HG03571 (cell line): ENCODE measurements at regions not wholly inside any gene's neighbourhood (a gene's known extent, or its start where the extent isn't known, plus 50 kb on each side); places are given as distances from the start of the nearest gene placed in this dataset.
A peak's percentile ranks its signal among the peaks of the same experiment; 100 is the strongest.

Experiments
- ATAC-seq: cut with Tn5 transposase; IDR thresholded peaks from one replicate; pipeline ENCODE4 v1.9.1; 2021; ENCODE audit not compliant: unreplicated experiment

GRCh38 chr16:80054647-80055046 is 454.1 kb upstream of the MAF start:
- no peak for ATAC-seq

DNA sequence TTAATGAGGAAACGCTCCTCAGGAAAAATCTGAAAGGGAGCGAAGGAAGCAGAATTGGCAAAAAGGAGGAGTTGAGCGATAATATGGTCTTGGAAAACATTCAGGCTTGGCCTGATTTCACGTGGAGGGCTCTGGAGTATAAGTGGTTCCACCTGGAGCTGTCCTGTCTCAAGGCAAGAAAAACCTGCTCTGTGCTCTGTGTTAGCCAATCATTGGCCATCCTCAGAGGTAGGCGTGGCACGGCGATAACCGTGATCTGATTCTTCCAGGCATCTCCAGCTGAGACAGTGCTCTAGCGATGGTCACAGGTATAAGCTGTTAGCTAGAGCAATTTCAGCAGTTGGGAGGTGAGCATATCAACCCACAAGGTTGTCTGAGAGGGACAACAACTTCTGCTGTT is 450.5 kb upstream of the MAF start:
- ATAC-seq: no peak

DNA sequence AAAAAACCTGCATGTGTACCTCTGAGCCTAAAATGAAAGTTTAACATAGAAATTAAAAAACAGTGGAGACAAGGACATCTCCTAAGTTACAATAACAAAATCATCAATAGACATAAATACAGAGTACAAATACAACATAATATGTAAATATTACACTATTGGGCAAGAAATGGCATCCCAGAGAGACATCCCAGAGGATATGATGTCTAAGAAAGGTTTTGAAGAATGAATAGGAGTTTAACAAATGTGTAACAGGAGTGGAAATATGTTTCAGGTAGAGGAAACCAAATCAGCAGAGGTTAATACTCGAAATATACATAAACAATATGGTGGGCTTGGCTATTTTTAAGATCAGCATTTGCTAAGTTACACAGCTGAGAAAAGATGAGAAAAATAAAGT is 447.7 kb upstream of the MAF start:
- no peak for ATAC-seq

GRCh38 chr16:80047842-80048241 is 447.3 kb upstream of the MAF start:
- no peak for ATAC-seq

GRCh38 chr16:80046848-80047247 is 446.3 kb upstream of the MAF start:
- ATAC-seq: no peak

DNA sequence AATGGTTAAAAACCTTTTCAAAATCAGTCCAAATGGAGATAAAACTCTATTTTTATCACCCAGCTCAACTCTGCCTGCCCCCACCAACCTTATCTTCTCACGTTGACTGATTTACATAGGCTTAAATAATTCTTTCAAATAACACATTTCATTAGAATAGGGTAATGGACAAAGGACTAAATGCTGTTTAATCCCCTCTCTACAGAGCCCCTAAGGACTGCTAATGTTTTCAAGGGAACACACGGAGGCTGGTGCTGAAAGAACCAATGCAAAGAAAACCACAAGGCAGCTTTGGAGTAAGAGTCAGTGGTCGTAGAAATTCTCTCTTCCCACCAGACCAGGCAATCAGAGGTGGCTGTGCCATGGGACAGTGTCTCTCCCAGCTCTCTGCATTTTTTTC is 445.7 kb upstream of the MAF start:
- ATAC-seq: no peak

- no peak for ATAC-seq
These were observed 445.3 kb upstream of the MAF start for GRCh38 chr16:80045861-80046260.

GRCh38 chr16:80041410-80041809 is 440.9 kb upstream of the MAF start:
- ATAC-seq: no peak

DNA sequence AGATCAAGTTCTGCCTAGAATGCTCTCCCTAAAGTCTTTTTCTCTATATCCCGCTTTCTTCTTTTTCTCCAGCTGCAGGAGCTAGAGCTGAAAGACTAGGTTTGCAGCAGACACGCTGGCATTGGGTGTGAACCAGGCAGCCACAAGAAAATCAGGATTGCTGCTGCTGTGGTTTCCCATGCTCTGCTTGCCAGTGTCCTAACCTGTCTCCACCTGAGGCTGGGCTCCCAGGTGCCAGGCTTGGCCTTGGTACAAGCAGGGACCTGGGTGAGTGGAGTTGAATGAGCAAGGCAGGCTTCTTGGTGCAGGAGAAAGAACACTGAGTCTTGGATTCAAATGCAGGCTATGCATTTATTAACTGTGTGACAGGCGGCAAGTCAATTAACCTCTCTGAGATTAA is 440.3 kb upstream of the MAF start:
- no peak for ATAC-seq

DNA sequence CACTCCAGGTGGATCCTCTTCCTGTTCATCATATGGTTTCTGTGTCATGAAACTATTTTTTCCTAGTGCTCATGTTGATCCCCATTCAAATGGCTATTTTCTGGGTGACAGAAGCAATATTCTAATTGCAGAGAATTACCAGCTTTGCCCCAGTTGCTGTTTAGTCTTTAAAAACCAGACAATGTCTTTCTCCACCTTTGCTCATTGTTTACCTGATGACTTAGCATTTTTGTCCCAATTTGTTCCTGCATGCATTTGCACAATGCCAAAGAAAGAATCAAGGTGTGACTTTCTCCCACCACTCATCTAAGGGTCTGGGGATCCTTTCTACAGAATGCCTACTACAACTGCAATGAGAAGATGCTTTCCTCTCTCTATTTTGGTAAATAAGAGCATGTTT is 439.9 kb upstream of the MAF start:
- ATAC-seq: no peak

DNA sequence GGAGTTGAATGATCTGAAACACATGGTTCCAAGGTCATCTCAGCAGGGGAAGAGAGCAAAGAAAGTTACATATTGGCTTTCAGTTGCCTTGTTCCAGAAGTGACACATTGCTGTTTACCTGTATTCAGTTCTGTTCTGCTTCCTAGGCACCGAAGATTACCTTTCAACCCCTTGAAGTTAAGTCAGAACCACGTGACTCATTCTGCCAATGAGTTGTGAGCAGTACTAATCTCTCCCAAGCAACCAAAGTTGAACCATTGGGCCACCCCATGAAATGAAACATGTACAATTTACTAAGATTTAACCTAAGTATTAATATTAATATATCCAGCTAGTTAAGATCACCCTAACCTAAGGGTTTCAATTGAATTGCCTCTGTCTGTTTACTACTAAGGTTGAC is 439.2 kb upstream of the MAF start:
- ATAC-seq: no peak

GRCh38 chr16:80038566-80038965 is 438.0 kb upstream of the MAF start:
- ATAC-seq: no peak

DNA sequence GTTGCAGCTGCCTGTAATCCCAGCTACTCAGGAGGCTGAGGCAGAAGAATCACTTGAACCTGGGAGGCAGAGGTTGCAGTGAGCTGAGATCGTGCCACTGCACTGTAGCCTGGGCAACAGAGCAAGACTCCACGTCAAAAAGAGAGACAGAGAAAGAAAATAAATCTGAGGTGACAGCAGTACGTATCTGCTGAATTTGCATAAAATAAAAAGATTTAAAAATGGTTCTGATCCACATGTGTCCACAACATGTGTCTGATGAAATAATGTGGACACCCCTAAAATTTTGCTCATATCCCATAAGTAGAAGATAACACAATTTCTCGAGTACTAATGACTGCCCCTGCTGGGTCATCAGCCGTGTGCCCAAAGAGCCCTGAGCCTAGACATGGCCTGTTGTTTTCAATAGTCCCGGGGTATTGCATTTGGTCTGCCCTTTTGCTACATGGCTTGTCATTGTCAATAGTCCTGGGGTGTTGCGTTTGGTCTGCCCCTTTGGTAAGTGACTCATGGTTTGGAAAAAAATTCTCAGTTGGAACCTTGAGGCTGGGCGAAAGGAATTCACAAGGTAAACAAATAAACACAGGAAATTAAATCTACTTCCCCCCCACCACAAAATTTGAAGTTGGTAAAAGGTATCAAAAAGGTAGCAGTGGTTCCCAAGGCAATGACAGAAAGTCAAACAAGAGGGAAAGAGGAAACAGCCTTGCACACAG is 434.6 kb upstream of the MAF start:
- ATAC-seq: no peak

GRCh38 chr16:80034469-80034826 is 433.9 kb upstream of the MAF start:
- no peak for ATAC-seq

GRCh38 chr16:80033783-80034468 is 433.4 kb upstream of the MAF start:
- ATAC-seq: no peak

GRCh38 chr16:80029761-80030481 is 429.4 kb upstream of the MAF start:
- no peak for ATAC-seq

DNA sequence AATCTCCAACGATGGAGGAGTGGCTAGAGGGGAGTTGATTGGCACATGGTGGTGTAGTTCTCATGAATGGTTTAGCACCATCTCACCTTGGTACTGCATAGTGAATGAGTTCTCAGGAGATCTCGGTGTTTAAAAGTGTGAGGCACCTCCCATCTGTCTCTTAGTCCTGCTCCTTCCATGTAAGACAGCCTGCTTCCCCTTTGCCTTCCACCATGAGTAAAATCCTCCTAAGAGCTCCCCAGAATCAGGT is 428.8 kb upstream of the MAF start:
- no peak for ATAC-seq

DNA sequence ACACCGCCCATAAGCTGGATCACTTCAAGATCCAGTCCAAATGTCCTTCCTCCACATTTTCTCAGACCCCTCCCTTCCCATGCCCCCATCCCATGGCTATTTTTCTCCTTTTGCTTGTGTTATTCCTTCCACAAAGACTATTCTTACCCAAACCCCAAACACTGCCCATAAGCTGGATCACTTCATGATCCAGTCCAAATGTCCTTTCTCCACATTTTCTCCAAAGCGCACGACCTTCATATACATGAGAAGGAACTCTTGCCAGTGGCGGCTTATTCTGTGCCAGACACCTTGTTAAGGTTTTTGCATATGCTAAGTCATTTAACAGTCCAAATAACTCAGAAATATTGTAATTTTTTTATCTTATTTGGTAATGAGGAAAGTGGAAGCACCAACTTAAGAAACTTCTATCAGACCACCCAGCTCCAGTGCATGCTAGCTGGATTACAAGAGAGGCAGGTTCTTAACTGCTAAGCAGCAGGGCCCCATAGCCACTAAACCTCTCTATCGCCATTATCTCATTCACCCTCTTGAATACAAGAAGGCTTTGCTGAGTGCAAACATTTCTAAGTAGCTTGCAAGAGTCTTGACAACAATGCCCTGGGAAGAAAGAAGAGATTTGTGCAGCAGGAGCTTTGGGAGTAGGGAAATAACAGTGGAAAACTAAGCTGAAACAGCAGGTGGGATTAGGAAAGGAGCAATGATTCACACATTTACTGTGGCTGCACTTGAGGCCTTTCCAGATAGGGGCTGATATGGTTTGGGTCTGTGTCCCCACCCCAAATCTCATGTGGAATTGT is 428.2 kb upstream of the MAF start:
- no peak for ATAC-seq

DNA sequence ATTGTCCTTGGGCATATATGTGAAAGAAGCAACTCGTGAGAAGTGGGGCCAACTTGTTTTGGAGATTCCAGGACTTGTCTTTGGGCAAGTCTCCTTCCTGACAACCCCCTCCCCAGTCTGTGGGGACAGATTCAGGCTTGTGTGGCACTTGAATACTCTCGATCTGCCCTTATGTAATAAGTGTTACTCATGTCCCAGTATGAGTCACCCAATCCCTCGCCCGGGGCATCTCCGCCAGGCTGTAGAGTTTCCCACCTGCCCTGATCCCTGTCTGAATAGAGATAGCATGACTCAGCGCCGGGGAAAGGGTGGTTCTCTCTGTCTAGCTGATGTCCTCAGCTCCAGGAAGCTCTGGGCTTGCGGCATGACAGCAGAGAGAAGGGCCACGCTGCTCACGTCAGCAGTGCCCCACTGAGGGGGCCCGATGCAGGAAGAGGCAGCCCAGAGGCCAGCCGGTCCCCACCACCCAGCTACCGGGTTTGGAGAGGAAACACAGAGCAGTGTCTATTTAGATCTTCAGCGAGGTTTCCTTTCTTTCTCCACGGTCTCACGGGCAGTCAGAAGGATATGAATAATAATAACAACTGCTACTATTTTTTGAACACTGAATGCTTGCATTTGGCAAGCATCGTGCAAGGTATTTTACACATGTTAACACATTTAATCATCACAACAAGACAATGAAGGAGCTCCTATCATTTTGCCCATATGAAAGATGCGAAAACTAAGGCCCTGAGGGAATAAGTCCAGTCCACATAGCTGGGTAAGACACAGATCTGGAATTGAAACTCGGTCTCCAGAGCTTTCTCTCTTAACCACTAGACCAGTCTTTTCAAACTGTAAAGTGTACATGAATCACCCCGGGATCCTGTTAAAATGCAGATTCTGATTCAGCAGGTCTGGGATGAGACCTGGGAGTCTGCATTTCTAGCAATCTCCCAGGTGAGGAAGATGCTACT is 426.7 kb upstream of the MAF start:
- peak; percentile 65 for ATAC-seq

- ATAC-seq: no peak
These were observed 424.7 kb upstream of the MAF start for GRCh38 chr16:80025236-80025635.

GRCh38 chr16:80024443-80024842 is 423.9 kb upstream of the MAF start:
- no peak for ATAC-seq
